Sigmoid colon (tissue), 6 donors: ENCODE measurements at regions not wholly inside any gene's neighbourhood (a gene's known extent, or its start where the extent isn't known, plus 50 kb on each side); places are given as distances from the start of the nearest gene placed in this dataset.

Source experiments
- DNase-seq: peaks from one replicate; pipeline ENCODE4 v3.0.0-alpha.2; 2019
- H3K27ac ChIP-seq, 4 donors: fragments of 200-600 bp; sonication (generic); one replicate each; pipeline ENCODE4 v1.5.1; 2016 to 2019; ENCODE audit warnings: mild to moderate bottlenecking in 1 of 4
- H3K27me3 ChIP-seq, 3 donors: fragments of 200-600 bp; sonication (generic); one replicate each; pipeline ENCODE4 v1.5.1; 2019; ENCODE audit warnings: mild to moderate bottlenecking in 1 of 3
- H3K36me3 ChIP-seq, 4 donors: fragments of 200-600 bp; sonication (generic); one replicate each; pipeline ENCODE4 v1.5.1; 2016 to 2019
- H3K4me1 ChIP-seq, 4 donors: fragments of 200-600 bp; sonication (generic); one replicate each; pipeline ENCODE4 v1.5.1; 2017 to 2019
- H3K4me3 ChIP-seq, 4 donors: fragments of 200-600 bp; sonication (generic); one replicate each; pipeline ENCODE4 v1.5.1; 2017 to 2019; ENCODE audit warnings: mild to moderate bottlenecking in 2 of 4, moderate library complexity in 1 of 4
- H3K9me3 ChIP-seq, 4 donors: fragments of 200-600 bp in 3 of 4; sonication (generic) in 3 of 4; one replicate each; pipeline versions ENCODE4 v1.5.1 to v1.6.1; 2013 to 2019
- CTCF ChIP-seq, 4 experiments: fragments of 450-650 bp in 3 of 4; fragments of 200-600 bp in 1 of 4; IDR thresholded peaks; one replicate each; pipeline ENCODE4 v1.5.1; 2016 to 2019; ENCODE audit warnings: antibody characterized with exemption in 4 of 4, mild to moderate bottlenecking in 3 of 4, moderate library complexity in 2 of 4
- EP300 ChIP-seq, 4 donors: sonication (generic); formaldehyde crosslinking; IDR thresholded peaks; one replicate each; pipeline ENCODE4 v1.6.1; 2017; ENCODE audit warnings: antibody characterized with exemption in 4 of 4
- POLR2A ChIP-seq, 2 donors: fragments of 450-650 bp; IDR thresholded peaks; one replicate each; pipeline ENCODE4 v1.6.1; 2016; ENCODE audit warnings: antibody characterized with exemption in 2 of 2, mild to moderate bottlenecking in 2 of 2, moderate library complexity in 2 of 2
- POLR2AphosphoS5 ChIP-seq, 4 donors: sonication (generic); formaldehyde crosslinking; IDR thresholded peaks; one replicate each; pipeline ENCODE4 v1.6.1; 2017; ENCODE audit warnings: antibody characterized with exemption in 4 of 4
- WGBS, 2 donors: extraction: QIAGEN DNeasy Blood & Tissue Kit; methylation state at CpG; one replicate each; pipeline ENCODE4 v1.1.7; 2013; 5-methylcytosine and 5-hydroxymethylcytosine counted together
- intact Hi-C: fragments of 100-400 bp; cut with DNase I; formaldehyde crosslinking; loops from one replicate; pipeline ENCODE4 v1.15.1; 2023
- donor health status: healthy with polysubstance abuse.
- donor health status: healthy.

GRCh38 chr4:10765386-10765785 is 80.8 kb upstream of the CLNK start:
- no peak for DNase-seq
- Histone ChIP-seq H3K36me3 (no peaks in the 10 kb centered on the region), H3K4me3 (no peak overlapping the region), H3K4me1 (peaks cover 0 to 13% (median 9%) of the 10 kb centered on the region in 4 donors), H3K27me3 (no peaks in the 10 kb centered on the region), H3K9me3 (no peaks in the 10 kb centered on the region), H3K27ac (no peak overlapping the region)
- intact Hi-C loops, result no loop called here
- no peak for TF ChIP-seq CTCF (IDR thresholded peaks at IDR 0.05)
- TF ChIP-seq POLR2A (IDR thresholded peaks at IDR 0.05), result no peak
- TF ChIP-seq EP300 (IDR thresholded peaks at IDR 0.05), result no peak
- TF ChIP-seq POLR2AphosphoS5 (IDR thresholded peaks at IDR 0.05), result no peak
- WGBS, 2 donors, result 90 to 93% methylated on average over 3 of the region's 3 CpGs

GRCh38 chr4:10762561-10762960 is 78.0 kb upstream of the CLNK start:
- H3K27ac ChIP-seq, result peak overlapping the region in 2 of 4 donors; percentile 57 to 66
- intact Hi-C loops, result no loop called here
- no peaks in the 10 kb centered on the region for H3K36me3 ChIP-seq
- no peak overlapping the region for H3K4me3 ChIP-seq
- TF ChIP-seq POLR2AphosphoS5 (IDR thresholded peaks at IDR 0.05) (peak in 3 of 4 donors; percentile 68 to 90 (median 85)), EP300 (IDR thresholded peaks at IDR 0.05) (peak in 3 of 4 donors; percentile 11 to 50 (median 38)), CTCF (IDR thresholded peaks at IDR 0.05) (no peak)
- H3K9me3 ChIP-seq, result no peaks in the 10 kb centered on the region
- H3K27me3 ChIP-seq, result no peaks in the 10 kb centered on the region
- H3K4me1 ChIP-seq, result peaks cover 0 to 13% (median 9%) of the 10 kb centered on the region in 4 donors
- WGBS, 2 donors, result 82 to 87% methylated on average over 4 of the region's 4 CpGs
- peak; percentile 65 for DNase-seq

GRCh38 chr4:10761903-10762302 is 77.3 kb upstream of the CLNK start:
- 85 to 90% methylated on average over 1 of the region's 1 CpG for WGBS, 2 donors
- Histone ChIP-seq H3K36me3 (no peaks in the 10 kb centered on the region), H3K9me3 (no peaks in the 10 kb centered on the region), H3K27me3 (no peaks in the 10 kb centered on the region), H3K4me3 (no peak overlapping the region), H3K4me1 (peaks cover 0 to 13% (median 9%) of the 10 kb centered on the region in 4 donors), H3K27ac (peak overlapping the region in 2 of 4 donors; percentile 52 to 66)
- intact Hi-C loops, result no loop called here
- DNase-seq, result no peak
- TF ChIP-seq POLR2AphosphoS5 (IDR thresholded peaks at IDR 0.05), result no peak
- no peak for TF ChIP-seq EP300 (IDR thresholded peaks at IDR 0.05)
- TF ChIP-seq CTCF (IDR thresholded peaks at IDR 0.05), result no peak
- no peak for TF ChIP-seq POLR2A (IDR thresholded peaks at IDR 0.05)

- Histone ChIP-seq H3K27me3 (no peaks in the 10 kb centered on the region), H3K4me1 (peaks cover 0 to 13% (median 9%) of the 10 kb centered on the region in 4 donors), H3K4me3 (no peak overlapping the region), H3K27ac (no peak overlapping the region), H3K36me3 (no peaks in the 10 kb centered on the region), H3K9me3 (no peaks in the 10 kb centered on the region)
- 87 to 91% methylated on average over 3 of the region's 3 CpGs for WGBS, 2 donors
- no peak for DNase-seq
- TF ChIP-seq EP300 (IDR thresholded peaks at IDR 0.05) (no peak), CTCF (IDR thresholded peaks at IDR 0.05) (no peak), POLR2A (IDR thresholded peaks at IDR 0.05) (no peak), POLR2AphosphoS5 (IDR thresholded peaks at IDR 0.05) (no peak)
- intact Hi-C loops, result no loop called here
These were observed 75.5 kb upstream of the CLNK start for GRCh38 chr4:10760086-10760485.

DNA sequence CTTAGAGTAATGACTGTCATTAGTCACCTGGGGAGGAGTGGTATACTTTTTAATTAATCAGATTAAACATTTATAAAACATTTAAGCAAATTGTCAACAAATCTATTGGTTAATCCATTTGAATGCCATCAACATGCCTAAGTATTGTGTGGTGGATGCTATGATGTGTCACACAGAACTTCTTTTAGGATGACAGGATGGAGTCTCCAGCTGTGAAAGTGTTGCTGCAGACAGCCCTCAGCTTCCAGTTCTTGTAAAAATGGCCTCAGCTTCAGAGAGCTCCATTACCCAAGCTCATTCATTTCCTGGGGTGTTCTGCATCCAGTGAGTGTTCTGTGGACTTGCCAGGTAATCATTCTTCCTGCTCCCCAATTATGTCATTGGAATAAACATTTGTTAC is 74.3 kb upstream of the CLNK start:
- Histone ChIP-seq H3K4me1 (peaks cover 0 to 13% (median 9%) of the 10 kb centered on the region in 4 donors), H3K4me3 (no peak overlapping the region), H3K27ac (no peak overlapping the region), H3K27me3 (no peaks in the 10 kb centered on the region), H3K36me3 (no peaks in the 10 kb centered on the region), H3K9me3 (no peaks in the 10 kb centered on the region)
- DNase-seq, result no peak
- intact Hi-C loops, result no loop called here
- TF ChIP-seq POLR2A (IDR thresholded peaks at IDR 0.05), result no peak
- TF ChIP-seq POLR2AphosphoS5 (IDR thresholded peaks at IDR 0.05), result no peak
- TF ChIP-seq CTCF (IDR thresholded peaks at IDR 0.05), result no peak
- no peak for TF ChIP-seq EP300 (IDR thresholded peaks at IDR 0.05)
